HG03469 (cell line): ENCODE measurements at regions not wholly inside any gene's neighbourhood (a gene's known extent, or its start where the extent isn't known, plus 50 kb on each side); places are given as distances from the start of the nearest gene placed in this dataset.

Source experiments
- ATAC-seq: cut with Tn5 transposase; IDR thresholded peaks from one replicate; pipeline ENCODE4 v1.9.1; 2021; ENCODE audit warnings: mild to moderate bottlenecking, moderate library complexity, moderate number of reproducible peaks; ENCODE audit not compliant: unreplicated experiment

- ATAC-seq = no peak
Observed at GRCh38 chr6:167049275-167049674, 50.1 kb downstream of the CEP43 start.

- ATAC-seq = no peak
Observed at GRCh38 chr6:167050903-167051302, 51.7 kb downstream of the CEP43 start.

- ATAC-seq = no peak
Observed at GRCh38 chr6:167053895-167054530, 54.8 kb downstream of the CEP43 start.

GRCh38 chr6:167054987-167055386 lies 55.8 kb downstream of the CEP43 start:
- no peak for ATAC-seq

- peak; percentile 97 for ATAC-seq
Observed at GRCh38 chr6:167056370-167056769, 57.2 kb downstream of the CEP43 start.

- no peak for ATAC-seq
Observed at GRCh38 chr6:167058261-167058660, 59.1 kb downstream of the CEP43 start.
